ENCODE measurements at regions not wholly inside any gene's neighbourhood (a gene's known extent, or its start where the extent isn't known, plus 50 kb on each side); places are given as distances from the start of the nearest gene placed in this dataset.

DNA sequence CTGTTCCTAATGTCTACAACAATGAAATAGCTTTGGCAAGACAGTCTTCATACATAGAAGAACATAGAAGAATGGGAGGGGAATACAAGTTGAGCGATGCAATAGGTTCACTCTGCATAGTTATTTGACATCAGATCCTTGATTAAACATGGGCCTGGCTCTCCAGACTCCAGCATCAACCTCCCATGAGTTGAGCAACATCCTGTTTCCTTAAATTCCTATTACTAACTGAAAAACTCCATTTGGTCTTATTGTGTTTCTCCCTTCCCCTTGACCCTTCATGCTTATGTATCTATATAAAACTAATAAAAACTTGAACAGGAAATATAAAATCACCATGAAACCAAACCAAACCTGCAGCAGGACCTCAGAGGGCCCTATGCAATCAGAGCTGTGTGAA lies 304.5 kb upstream of the SATB1 start:
- TF ChIP-seq, protein P1, sequence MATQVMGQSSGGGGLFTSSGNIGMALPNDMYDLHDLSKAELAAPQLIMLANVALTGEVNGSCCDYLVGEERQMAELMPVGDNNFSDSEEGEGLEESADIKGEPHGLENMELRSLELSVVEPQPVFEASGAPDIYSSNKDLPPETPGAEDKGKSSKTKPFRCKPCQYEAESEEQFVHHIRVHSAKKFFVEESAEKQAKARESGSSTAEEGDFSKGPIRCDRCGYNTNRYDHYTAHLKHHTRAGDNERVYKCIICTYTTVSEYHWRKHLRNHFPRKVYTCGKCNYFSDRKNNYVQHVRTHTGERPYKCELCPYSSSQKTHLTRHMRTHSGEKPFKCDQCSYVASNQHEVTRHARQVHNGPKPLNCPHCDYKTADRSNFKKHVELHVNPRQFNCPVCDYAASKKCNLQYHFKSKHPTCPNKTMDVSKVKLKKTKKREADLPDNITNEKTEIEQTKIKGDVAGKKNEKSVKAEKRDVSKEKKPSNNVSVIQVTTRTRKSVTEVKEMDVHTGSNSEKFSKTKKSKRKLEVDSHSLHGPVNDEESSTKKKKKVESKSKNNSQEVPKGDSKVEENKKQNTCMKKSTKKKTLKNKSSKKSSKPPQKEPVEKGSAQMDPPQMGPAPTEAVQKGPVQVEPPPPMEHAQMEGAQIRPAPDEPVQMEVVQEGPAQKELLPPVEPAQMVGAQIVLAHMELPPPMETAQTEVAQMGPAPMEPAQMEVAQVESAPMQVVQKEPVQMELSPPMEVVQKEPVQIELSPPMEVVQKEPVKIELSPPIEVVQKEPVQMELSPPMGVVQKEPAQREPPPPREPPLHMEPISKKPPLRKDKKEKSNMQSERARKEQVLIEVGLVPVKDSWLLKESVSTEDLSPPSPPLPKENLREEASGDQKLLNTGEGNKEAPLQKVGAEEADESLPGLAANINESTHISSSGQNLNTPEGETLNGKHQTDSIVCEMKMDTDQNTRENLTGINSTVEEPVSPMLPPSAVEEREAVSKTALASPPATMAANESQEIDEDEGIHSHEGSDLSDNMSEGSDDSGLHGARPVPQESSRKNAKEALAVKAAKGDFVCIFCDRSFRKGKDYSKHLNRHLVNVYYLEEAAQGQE (IDR thresholded peaks at IDR 0.05; ENCODE audit: low read depth): no peak
- TF ChIP-seq EP300 (IDR thresholded peaks at IDR 0.05; ENCODE audit: borderline replicate concordance) (no peak), RAD21 (IDR thresholded peaks at IDR 0.05; ENCODE audit: low read depth) (no peak), CEBPB (IDR thresholded peaks at IDR 0.05) (no peak), TEAD4 (IDR thresholded peaks at IDR 0.05) (no peak), TCF12 (IDR thresholded peaks at IDR 0.05; ENCODE audit: low read depth) (no peak), CREB1 (IDR thresholded peaks at IDR 0.05; ENCODE audit: low read depth) (no peak), EGR1 (IDR thresholded peaks at IDR 0.05) (no peak), FOXM1 (IDR thresholded peaks at IDR 0.05; ENCODE audit: borderline replicate concordance, low read depth) (no peak), YY1 (IDR thresholded peaks at IDR 0.05; ENCODE audit: low read depth) (no peak), TAF1 (IDR thresholded peaks at IDR 0.05; ENCODE audit: low read depth) (no peak), ZBTB7A (IDR thresholded peaks at IDR 0.05; ENCODE audit: low read depth) (no peak)
- TF ChIP-seq, protein P2, sequence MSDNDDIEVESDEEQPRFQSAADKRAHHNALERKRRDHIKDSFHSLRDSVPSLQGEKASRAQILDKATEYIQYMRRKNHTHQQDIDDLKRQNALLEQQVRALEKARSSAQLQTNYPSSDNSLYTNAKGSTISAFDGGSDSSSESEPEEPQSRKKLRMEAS (IDR thresholded peaks at IDR 0.05): no peak
- TF ChIP-seq, protein P3, sequence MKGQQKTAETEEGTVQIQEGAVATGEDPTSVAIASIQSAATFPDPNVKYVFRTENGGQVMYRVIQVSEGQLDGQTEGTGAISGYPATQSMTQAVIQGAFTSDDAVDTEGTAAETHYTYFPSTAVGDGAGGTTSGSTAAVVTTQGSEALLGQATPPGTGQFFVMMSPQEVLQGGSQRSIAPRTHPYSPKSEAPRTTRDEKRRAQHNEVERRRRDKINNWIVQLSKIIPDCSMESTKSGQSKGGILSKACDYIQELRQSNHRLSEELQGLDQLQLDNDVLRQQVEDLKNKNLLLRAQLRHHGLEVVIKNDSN (IDR thresholded peaks at IDR 0.05): no peak

All from Ishikawa (cell line).